ENCODE measurements at regions not wholly inside any gene's neighbourhood (a gene's known extent, or its start where the extent isn't known, plus 50 kb on each side); places are given as distances from the start of the nearest gene placed in this dataset.

DNA sequence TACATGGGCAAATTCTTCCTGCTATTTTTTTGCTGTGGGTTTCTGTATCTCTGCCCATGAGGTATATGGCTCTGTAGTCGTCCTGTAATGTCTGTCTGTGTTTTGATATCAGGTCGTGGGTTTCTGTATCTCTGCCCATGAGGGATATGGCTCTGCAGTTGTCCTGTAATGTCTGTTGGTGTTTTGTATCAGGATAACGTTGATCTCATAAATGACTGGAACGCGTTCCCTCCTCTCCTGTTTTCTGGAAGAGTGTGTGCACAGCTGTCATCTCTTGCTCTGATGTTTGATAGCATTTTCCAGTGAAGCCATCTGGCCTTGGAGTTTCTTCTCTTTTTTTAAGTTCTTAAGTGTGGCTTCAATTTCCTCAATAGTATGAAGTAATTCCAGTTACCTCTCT is 57.2 kb downstream of the SOX1 start:
- peaks cover 0 to 15% of the 10 kb centered on the region in 2 experiments for H3K27me3 ChIP-seq (replicated peaks in 1 of 2; ENCODE audit: control insufficient read depth in 2 of 2, extremely low read depth in 1 of 2, insufficient read depth in 2 of 2, low read length in 1 of 2)
- ChIA-PET CTCF (no interaction called here), POLR2A (no interaction called here)
- H3K9me3 Mint-ChIP-seq: no peaks in the 10 kb centered on the region
- peaks cover 7 to 14% of the 10 kb centered on the region in 2 donors for H3K27me3 Mint-ChIP-seq
- H3K36me3 Mint-ChIP-seq: no peaks in the 10 kb centered on the region
- no peak overlapping the region for H3K27ac ChIP-seq (ENCODE audit: low read length)
- H3K4me3 Mint-ChIP-seq: no peak overlapping the region
- no peak overlapping the region for H3K27ac Mint-ChIP-seq
- H3K9me3 ChIP-seq: no peaks in the 10 kb centered on the region
- H3K36me3 ChIP-seq (ENCODE audit: control insufficient read depth in 2 of 2, extremely low read depth in 1 of 2, insufficient read depth in 1 of 2, low read length in 1 of 2): no peaks in the 10 kb centered on the region
- 65% methylated on average over 4 of the region's 5 CpGs for WGBS (ENCODE audit: insufficient coverage)
- no peak overlapping the region for H3K4me3 ChIP-seq (ENCODE audit: control insufficient read depth in 1 of 2, extremely low read depth in 1 of 2, low read length in 1 of 2)
- H3K4me1 Mint-ChIP-seq: no peaks in the 10 kb centered on the region
- no peak for DNase-seq
- ATAC-seq (replicated peaks in 1 of 4): no peak
- H3K4me1 ChIP-seq (ENCODE audit: control insufficient read depth in 1 of 2, extremely low read depth in 1 of 2, insufficient read depth in 2 of 2, low read length in 2 of 2): no peaks in the 10 kb centered on the region

DNA sequence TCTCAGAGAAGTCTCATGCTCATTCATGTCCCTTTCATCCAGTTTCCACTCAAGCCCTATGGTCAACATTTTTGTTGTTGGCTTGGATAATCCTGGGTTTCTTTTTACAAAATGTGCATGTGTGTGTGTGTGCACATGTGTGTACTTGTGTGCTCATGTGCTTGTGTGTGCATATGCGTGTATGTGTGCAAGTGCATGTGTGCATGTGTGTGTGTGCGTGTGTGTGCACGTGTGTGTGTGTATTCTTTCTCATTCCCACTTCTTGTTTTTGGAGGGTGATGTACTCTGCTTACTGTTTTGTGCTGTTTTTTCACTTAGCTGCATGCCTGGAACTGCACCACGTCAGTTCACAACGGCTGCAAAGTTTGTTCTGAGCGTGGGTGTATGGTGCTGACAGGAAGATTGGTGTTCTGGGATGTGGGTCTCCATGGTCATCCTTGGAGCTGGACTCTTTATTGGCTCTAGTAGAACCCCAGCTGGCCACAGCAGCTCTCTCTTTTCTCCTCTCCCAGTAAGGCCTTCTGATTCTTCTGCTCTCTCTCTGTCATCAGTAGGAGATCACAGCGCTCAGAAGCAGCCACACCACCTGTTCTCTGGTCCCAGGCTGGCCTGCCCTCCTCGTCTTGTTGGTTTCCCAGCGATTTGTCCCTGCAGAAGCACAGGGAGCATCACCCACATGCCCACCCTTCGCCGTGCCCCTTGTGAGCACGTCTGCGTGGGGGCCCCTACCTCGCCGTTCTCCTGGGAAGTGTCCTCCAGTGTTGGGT is 60.8 kb downstream of the SOX1 start:
- H3K9me3 Mint-ChIP-seq: no peaks in the 10 kb centered on the region
- no peak for DNase-seq
- WGBS (ENCODE audit: insufficient coverage): 73% methylated on average over 11 of the region's 15 CpGs
- no peak overlapping the region for H3K4me3 Mint-ChIP-seq
- no peaks in the 10 kb centered on the region for H3K4me1 Mint-ChIP-seq
- H3K9me3 ChIP-seq: no peaks in the 10 kb centered on the region
- H3K27me3 ChIP-seq (replicated peaks in 1 of 2; ENCODE audit: control insufficient read depth in 2 of 2, extremely low read depth in 1 of 2, insufficient read depth in 2 of 2, low read length in 1 of 2): peaks cover 0 to 19% of the 10 kb centered on the region in 2 experiments
- no peak overlapping the region for H3K27ac ChIP-seq (ENCODE audit: low read length)
- H3K4me3 ChIP-seq (ENCODE audit: control insufficient read depth in 1 of 2, extremely low read depth in 1 of 2, low read length in 1 of 2): no peak overlapping the region
- ATAC-seq (replicated peaks in 1 of 4): no peak
- H3K27ac Mint-ChIP-seq: peak overlapping the region in 1 of 2 donors; percentile 13
- CTCF ChIA-PET: no interaction called here
- no peaks in the 10 kb centered on the region for H3K36me3 ChIP-seq (ENCODE audit: control insufficient read depth in 2 of 2, extremely low read depth in 1 of 2, insufficient read depth in 1 of 2, low read length in 1 of 2)
- peaks cover 10 to 14% of the 10 kb centered on the region in 2 donors for H3K27me3 Mint-ChIP-seq
- H3K36me3 Mint-ChIP-seq: no peaks in the 10 kb centered on the region
- POLR2A ChIA-PET: no interaction called here
- H3K4me1 ChIP-seq (ENCODE audit: control insufficient read depth in 1 of 2, extremely low read depth in 1 of 2, insufficient read depth in 2 of 2, low read length in 2 of 2): no peaks in the 10 kb centered on the region

DNA sequence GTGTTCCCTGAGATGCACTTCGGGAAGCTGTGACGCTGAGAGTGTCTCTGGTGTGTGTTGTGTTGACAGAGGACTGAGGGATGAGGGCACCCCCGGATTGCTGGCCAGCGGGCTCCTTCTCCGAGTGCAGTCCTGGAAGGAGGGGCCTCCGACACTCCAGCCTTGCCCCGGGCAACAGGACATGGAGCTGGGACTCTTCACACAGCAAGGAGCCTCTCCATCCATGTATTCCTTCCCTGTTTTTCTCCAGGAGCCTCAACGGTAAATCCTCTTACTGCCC is 61.3 kb downstream of the SOX1 start:
- CTCF ChIA-PET: no interaction called here
- Histone ChIP-seq H3K4me3 (ENCODE audit: control insufficient read depth in 1 of 2, extremely low read depth in 1 of 2, low read length in 1 of 2) (no peak overlapping the region), H3K27me3 (replicated peaks in 1 of 2; ENCODE audit: control insufficient read depth in 2 of 2, extremely low read depth in 1 of 2, insufficient read depth in 2 of 2, low read length in 1 of 2) (peaks cover 0 to 19% of the 10 kb centered on the region in 2 experiments), H3K36me3 (ENCODE audit: control insufficient read depth in 2 of 2, extremely low read depth in 1 of 2, insufficient read depth in 1 of 2, low read length in 1 of 2) (no peaks in the 10 kb centered on the region), H3K9me3 (no peaks in the 10 kb centered on the region), H3K4me1 (ENCODE audit: control insufficient read depth in 1 of 2, extremely low read depth in 1 of 2, insufficient read depth in 2 of 2, low read length in 2 of 2) (no peaks in the 10 kb centered on the region), H3K27ac (ENCODE audit: low read length) (no peak overlapping the region)
- H3K4me1 Mint-ChIP-seq: no peaks in the 10 kb centered on the region
- H3K36me3 Mint-ChIP-seq: no peaks in the 10 kb centered on the region
- H3K27me3 Mint-ChIP-seq: peaks cover 10 to 14% of the 10 kb centered on the region in 2 donors
- ATAC-seq (replicated peaks in 1 of 4) (no peak), DNase-seq (no peak)
- 77% methylated on average over 7 of the region's 8 CpGs for WGBS (ENCODE audit: insufficient coverage)
- H3K4me3 Mint-ChIP-seq: no peak overlapping the region
- H3K9me3 Mint-ChIP-seq: no peaks in the 10 kb centered on the region
- no peak overlapping the region for H3K27ac Mint-ChIP-seq
- POLR2A ChIA-PET: no interaction called here

DNA sequence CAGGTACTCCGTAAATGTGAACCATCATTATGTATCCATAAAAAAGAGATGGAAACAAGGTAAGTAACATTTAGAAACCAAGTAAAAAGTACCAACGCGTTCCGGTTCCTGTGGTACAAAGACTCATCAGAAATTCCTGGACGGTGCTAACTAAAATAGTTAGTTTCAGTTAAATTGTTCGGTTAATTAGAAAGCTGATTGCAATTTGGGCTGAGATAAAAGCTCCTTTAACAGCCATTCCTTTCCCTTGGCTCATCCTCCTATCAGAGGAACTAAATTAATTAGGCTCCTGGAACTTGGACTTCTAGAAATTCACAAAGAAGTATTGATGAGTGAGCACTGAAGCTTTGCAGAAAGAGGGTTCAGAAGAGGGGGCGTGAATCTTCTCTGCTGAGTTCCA is 63.5 kb downstream of the SOX1 start:
- CTCF ChIA-PET: no interaction called here
- H3K27me3 Mint-ChIP-seq: peaks cover 10 to 11% of the 10 kb centered on the region in 2 donors
- no peaks in the 10 kb centered on the region for H3K36me3 Mint-ChIP-seq

DNA sequence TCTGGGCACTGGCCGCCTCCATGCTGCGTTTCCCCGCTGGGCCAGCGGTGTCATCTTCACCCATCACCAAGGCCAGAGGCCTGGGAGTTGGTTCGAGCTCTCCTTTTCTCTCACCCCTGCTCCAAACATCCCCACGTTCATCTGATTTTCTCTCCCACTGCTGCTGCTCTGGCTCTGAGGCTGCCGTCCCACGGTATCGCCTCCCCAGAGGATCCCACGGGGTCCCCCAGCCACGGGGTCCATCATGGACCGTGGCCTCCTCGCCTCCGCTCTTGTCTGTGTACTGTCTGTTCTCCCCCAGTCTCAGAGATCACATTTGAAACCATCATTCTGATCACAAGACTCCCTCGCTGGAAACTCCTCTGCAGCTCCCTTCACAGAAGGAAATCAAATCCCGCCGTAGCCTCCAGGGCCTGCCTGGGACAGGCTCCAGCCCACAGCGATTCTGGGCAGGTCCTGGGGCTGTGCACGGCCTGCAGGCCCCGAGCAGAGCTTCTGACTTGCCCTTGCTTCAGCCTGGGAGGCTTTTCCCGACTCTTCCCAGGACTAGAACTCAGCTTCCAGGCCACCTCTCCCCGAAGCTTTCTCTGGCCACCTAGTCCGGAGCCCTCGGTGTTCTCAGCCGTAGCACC is 64.2 kb downstream of the SOX1 start:
- Histone ChIP-seq H3K36me3 (ENCODE audit: control insufficient read depth in 2 of 2, extremely low read depth in 1 of 2, insufficient read depth in 1 of 2, low read length in 1 of 2) (no peaks in the 10 kb centered on the region), H3K27ac (ENCODE audit: low read length) (no peak overlapping the region), H3K27me3 (replicated peaks in 1 of 2; ENCODE audit: control insufficient read depth in 2 of 2, extremely low read depth in 1 of 2, insufficient read depth in 2 of 2, low read length in 1 of 2) (peaks cover 0 to 24% of the 10 kb centered on the region in 2 experiments), H3K9me3 (no peaks in the 10 kb centered on the region), H3K4me3 (ENCODE audit: control insufficient read depth in 1 of 2, extremely low read depth in 1 of 2, low read length in 1 of 2) (no peak overlapping the region), H3K4me1 (ENCODE audit: control insufficient read depth in 1 of 2, extremely low read depth in 1 of 2, insufficient read depth in 2 of 2, low read length in 2 of 2) (no peaks in the 10 kb centered on the region)
- ChIA-PET POLR2A (no interaction called here), CTCF (no interaction called here)
- H3K9me3 Mint-ChIP-seq: no peaks in the 10 kb centered on the region
- H3K4me1 Mint-ChIP-seq: no peaks in the 10 kb centered on the region
- no peak for DNase-seq
- no peak overlapping the region for H3K27ac Mint-ChIP-seq
- WGBS (ENCODE audit: insufficient coverage): 78% methylated on average over 25 of the region's 25 CpGs
- peaks cover 11 to 13% of the 10 kb centered on the region in 2 donors for H3K27me3 Mint-ChIP-seq
- ATAC-seq (replicated peaks in 1 of 4): no peak
- no peak overlapping the region for H3K4me3 Mint-ChIP-seq
- H3K36me3 Mint-ChIP-seq: no peaks in the 10 kb centered on the region

More for the DNA sequence above, 63.5 kb downstream of the SOX1 start:
- peaks cover 0 to 26% of the 10 kb centered on the region in 2 experiments for H3K27me3 ChIP-seq (replicated peaks in 1 of 2; ENCODE audit: control insufficient read depth in 2 of 2, extremely low read depth in 1 of 2, insufficient read depth in 2 of 2, low read length in 1 of 2)
- Mint-ChIP-seq H3K27ac (no peak overlapping the region), H3K4me1 (no peaks in the 10 kb centered on the region), H3K4me3 (no peak overlapping the region), H3K9me3 (no peaks in the 10 kb centered on the region)
- no peaks in the 10 kb centered on the region for H3K36me3 ChIP-seq (ENCODE audit: control insufficient read depth in 2 of 2, extremely low read depth in 1 of 2, insufficient read depth in 1 of 2, low read length in 1 of 2)
- H3K4me3 ChIP-seq (ENCODE audit: control insufficient read depth in 1 of 2, extremely low read depth in 1 of 2, low read length in 1 of 2): no peak overlapping the region
- WGBS (ENCODE audit: insufficient coverage): 80% methylated on average over 4 of the region's 7 CpGs
- H3K27ac ChIP-seq (ENCODE audit: low read length): no peak overlapping the region
- H3K4me1 ChIP-seq (ENCODE audit: control insufficient read depth in 1 of 2, extremely low read depth in 1 of 2, insufficient read depth in 2 of 2, low read length in 2 of 2): no peaks in the 10 kb centered on the region
- ATAC-seq (replicated peaks in 1 of 4) (no peak), DNase-seq (no peak)
- H3K9me3 ChIP-seq: no peaks in the 10 kb centered on the region
- POLR2A ChIA-PET: no interaction called here

DNA sequence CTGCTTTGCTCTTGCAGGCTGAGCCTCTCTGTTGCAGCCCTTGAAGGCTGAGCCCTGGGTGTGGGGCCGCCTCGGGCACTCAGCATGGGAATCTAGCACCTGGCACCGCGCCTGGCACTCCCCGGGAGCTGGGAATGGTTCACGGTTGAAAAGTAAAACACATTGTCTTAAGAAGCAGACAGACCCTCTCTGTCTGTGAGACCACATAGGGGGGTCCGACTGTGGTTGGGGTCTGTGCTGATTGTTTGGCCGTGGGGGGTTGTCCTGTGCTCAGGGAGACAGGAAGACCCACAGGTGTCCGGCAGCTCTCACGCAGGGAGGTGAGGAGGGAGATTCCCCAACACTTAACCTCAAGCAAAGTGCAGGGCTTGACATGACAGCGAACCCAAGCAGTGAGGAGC is 64.8 kb downstream of the SOX1 start:
- WGBS (ENCODE audit: insufficient coverage): 89% methylated on average over 7 of the region's 11 CpGs
- ChIA-PET POLR2A (no interaction called here), CTCF (no interaction called here)
- Histone ChIP-seq H3K27ac (ENCODE audit: low read length) (no peak overlapping the region), H3K36me3 (ENCODE audit: control insufficient read depth in 2 of 2, extremely low read depth in 1 of 2, insufficient read depth in 1 of 2, low read length in 1 of 2) (no peaks in the 10 kb centered on the region), H3K9me3 (no peaks in the 10 kb centered on the region), H3K4me1 (ENCODE audit: control insufficient read depth in 1 of 2, extremely low read depth in 1 of 2, insufficient read depth in 2 of 2, low read length in 2 of 2) (no peaks in the 10 kb centered on the region), H3K4me3 (ENCODE audit: control insufficient read depth in 1 of 2, extremely low read depth in 1 of 2, low read length in 1 of 2) (no peak overlapping the region), H3K27me3 (replicated peaks in 1 of 2; ENCODE audit: control insufficient read depth in 2 of 2, extremely low read depth in 1 of 2, insufficient read depth in 2 of 2, low read length in 1 of 2) (peaks cover 0 to 26% of the 10 kb centered on the region in 2 experiments)
- ATAC-seq (replicated peaks in 1 of 4) (no peak), DNase-seq (no peak)
- no peak overlapping the region for H3K4me3 Mint-ChIP-seq
- H3K27me3 Mint-ChIP-seq: peaks cover 11 to 15% of the 10 kb centered on the region in 2 donors
- H3K9me3 Mint-ChIP-seq: no peaks in the 10 kb centered on the region
- no peak overlapping the region for H3K27ac Mint-ChIP-seq
- no peaks in the 10 kb centered on the region for H3K36me3 Mint-ChIP-seq
- no peaks in the 10 kb centered on the region for H3K4me1 Mint-ChIP-seq
